ENCODE measurements at regions not wholly inside any gene's neighbourhood (a gene's known extent, or its start where the extent isn't known, plus 50 kb on each side); places are given as distances from the start of the nearest gene placed in this dataset.

GRCh38 chr6:951399-952181, 258.7 kb upstream of the EXOC2 start:
- POLR2A ChIA-PET = no interaction called here

DNA sequence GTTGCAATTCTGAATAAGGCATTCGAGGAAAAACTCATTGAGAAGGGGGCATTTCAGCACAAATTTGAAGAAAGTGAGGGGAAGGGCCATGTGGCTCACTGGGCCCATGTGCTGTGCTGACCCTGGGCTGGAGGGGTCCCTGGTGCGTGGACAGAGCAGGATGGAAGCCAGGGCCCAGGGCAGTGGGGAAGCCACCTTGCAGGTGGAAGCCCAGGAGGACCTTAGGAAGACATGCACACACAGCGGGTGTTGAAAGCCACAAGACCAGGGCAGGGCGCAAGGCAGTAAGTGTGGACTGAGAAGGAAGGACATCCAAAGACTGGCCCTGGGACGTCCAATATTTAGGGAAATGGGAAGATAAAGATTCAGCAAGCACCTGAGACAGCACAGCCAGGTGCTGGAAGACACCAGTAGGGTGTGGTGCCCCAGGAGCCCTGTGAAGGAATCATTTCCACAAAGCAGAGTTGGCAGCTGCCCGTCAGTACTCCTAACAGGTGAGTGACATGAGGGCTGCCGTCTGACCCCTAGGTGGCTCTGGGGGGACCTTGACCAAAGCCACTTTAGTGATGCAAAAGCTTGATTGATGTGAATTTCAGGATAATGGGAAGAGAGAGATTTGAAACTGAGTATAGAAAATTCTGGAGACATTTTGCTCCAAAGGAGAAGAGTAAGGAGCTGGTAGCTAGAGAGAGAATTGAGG, 254.4 kb upstream of the EXOC2 start:
- Histone ChIP-seq H3K27ac (ENCODE audit: low read length) (no peak overlapping the region), H3K27me3 (replicated peaks in 1 of 2; ENCODE audit: control insufficient read depth in 2 of 2, extremely low read depth in 1 of 2, insufficient read depth in 2 of 2, low read length in 1 of 2) (peaks cover 0 to 10% of the 10 kb centered on the region in 2 experiments), H3K4me3 (ENCODE audit: control insufficient read depth in 1 of 2, extremely low read depth in 1 of 2, low read length in 1 of 2) (no peak overlapping the region), H3K9me3 (no peaks in the 10 kb centered on the region), H3K36me3 (ENCODE audit: control insufficient read depth in 2 of 2, extremely low read depth in 1 of 2, insufficient read depth in 1 of 2, low read length in 1 of 2) (no peaks in the 10 kb centered on the region), H3K4me1 (ENCODE audit: control insufficient read depth in 1 of 2, extremely low read depth in 1 of 2, insufficient read depth in 2 of 2, low read length in 2 of 2) (no peaks in the 10 kb centered on the region)
- Mint-ChIP-seq H3K4me3 (no peak overlapping the region), H3K4me1 (no peaks in the 10 kb centered on the region), H3K9me3 (no peaks in the 10 kb centered on the region), H3K27me3 (peaks cover 3 to 9% of the 10 kb centered on the region in 2 donors), H3K27ac (no peak overlapping the region), H3K36me3 (no peaks in the 10 kb centered on the region)
- DNase-seq = no peak
- WGBS (ENCODE audit: insufficient coverage) = 71% methylated on average over 7 of the region's 7 CpGs
- ChIA-PET POLR2A (no interaction called here), CTCF (no interaction called here)
- no peak for ATAC-seq (replicated peaks in 1 of 4)

More at GRCh38 chr6:951399-952181, 258.7 kb upstream of the EXOC2 start:
- no CpG with 5 or more reads among the region's 9 CpGs for WGBS (ENCODE audit: insufficient coverage)
- H3K36me3 Mint-ChIP-seq = no peaks in the 10 kb centered on the region
- no peak for DNase-seq
- no peaks in the 10 kb centered on the region for H3K4me1 Mint-ChIP-seq
- H3K36me3 ChIP-seq (ENCODE audit: control insufficient read depth in 2 of 2, extremely low read depth in 1 of 2, insufficient read depth in 1 of 2, low read length in 1 of 2) = no peaks in the 10 kb centered on the region
- H3K27ac Mint-ChIP-seq = no peak overlapping the region
- H3K4me3 ChIP-seq (ENCODE audit: control insufficient read depth in 1 of 2, extremely low read depth in 1 of 2, low read length in 1 of 2) = no peak overlapping the region
- H3K9me3 Mint-ChIP-seq = no peaks in the 10 kb centered on the region
- H3K27me3 Mint-ChIP-seq = peaks cover 22 to 25% of the 10 kb centered on the region in 2 donors
- CTCF ChIA-PET = no interaction called here
- ATAC-seq (replicated peaks in 1 of 4) = no peak
- no peaks in the 10 kb centered on the region for H3K4me1 ChIP-seq (ENCODE audit: control insufficient read depth in 1 of 2, extremely low read depth in 1 of 2, insufficient read depth in 2 of 2, low read length in 2 of 2)
- H3K9me3 ChIP-seq = no peaks in the 10 kb centered on the region
- peaks cover 0 to 18% of the 10 kb centered on the region in 2 experiments for H3K27me3 ChIP-seq (replicated peaks in 1 of 2; ENCODE audit: control insufficient read depth in 2 of 2, extremely low read depth in 1 of 2, insufficient read depth in 2 of 2, low read length in 1 of 2)
- H3K4me3 Mint-ChIP-seq = no peak overlapping the region
- no peak overlapping the region for H3K27ac ChIP-seq (ENCODE audit: low read length)

DNA sequence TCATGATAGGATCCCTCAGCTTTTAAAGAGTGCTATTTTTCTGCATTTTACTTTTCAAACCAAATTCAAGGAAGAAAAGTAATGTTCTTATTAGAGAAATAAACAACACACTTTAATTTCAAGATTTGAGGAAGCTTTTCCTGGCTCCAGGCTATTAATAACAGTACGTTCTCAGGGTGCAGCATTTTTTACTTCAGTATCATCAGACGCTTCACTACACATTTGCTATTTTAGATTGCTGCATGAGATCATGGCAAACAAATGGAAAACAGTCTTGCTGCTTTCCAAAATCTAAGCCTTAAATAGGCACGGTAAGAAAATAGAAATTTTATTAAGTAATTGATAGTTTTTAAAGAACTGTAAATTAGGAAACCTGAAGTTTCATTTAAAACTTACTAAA, 253.6 kb upstream of the EXOC2 start:
- Mint-ChIP-seq H3K36me3 (no peaks in the 10 kb centered on the region), H3K9me3 (no peaks in the 10 kb centered on the region), H3K27me3 (peaks cover 4 to 9% of the 10 kb centered on the region in 2 donors), H3K4me1 (no peaks in the 10 kb centered on the region), H3K27ac (no peak overlapping the region), H3K4me3 (no peak overlapping the region)
- no peak overlapping the region for H3K27ac ChIP-seq (ENCODE audit: low read length)
- POLR2A ChIA-PET = no interaction called here
- no peaks in the 10 kb centered on the region for H3K36me3 ChIP-seq (ENCODE audit: control insufficient read depth in 2 of 2, extremely low read depth in 1 of 2, insufficient read depth in 1 of 2, low read length in 1 of 2)
- DNase-seq (no peak), ATAC-seq (replicated peaks in 1 of 4) (no peak)
- no peak overlapping the region for H3K4me3 ChIP-seq (ENCODE audit: control insufficient read depth in 1 of 2, extremely low read depth in 1 of 2, low read length in 1 of 2)
- no CpG with 5 or more reads among the region's 3 CpGs for WGBS (ENCODE audit: insufficient coverage)
- no peaks in the 10 kb centered on the region for H3K9me3 ChIP-seq
- no peaks in the 10 kb centered on the region for H3K4me1 ChIP-seq (ENCODE audit: control insufficient read depth in 1 of 2, extremely low read depth in 1 of 2, insufficient read depth in 2 of 2, low read length in 2 of 2)
- peaks cover 0 to 10% of the 10 kb centered on the region in 2 experiments for H3K27me3 ChIP-seq (replicated peaks in 1 of 2; ENCODE audit: control insufficient read depth in 2 of 2, extremely low read depth in 1 of 2, insufficient read depth in 2 of 2, low read length in 1 of 2)
- CTCF ChIA-PET = no interaction called here

GRCh38 chr6:939526-940252, 246.8 kb upstream of the EXOC2 start:
- Histone ChIP-seq H3K9me3 (no peaks in the 10 kb centered on the region), H3K4me1 (ENCODE audit: control insufficient read depth in 1 of 2, extremely low read depth in 1 of 2, insufficient read depth in 2 of 2, low read length in 2 of 2) (no peaks in the 10 kb centered on the region), H3K27ac (ENCODE audit: low read length) (no peak overlapping the region), H3K36me3 (ENCODE audit: control insufficient read depth in 2 of 2, extremely low read depth in 1 of 2, insufficient read depth in 1 of 2, low read length in 1 of 2) (no peaks in the 10 kb centered on the region), H3K4me3 (ENCODE audit: control insufficient read depth in 1 of 2, extremely low read depth in 1 of 2, low read length in 1 of 2) (no peak overlapping the region), H3K27me3 (replicated peaks in 1 of 2; ENCODE audit: control insufficient read depth in 2 of 2, extremely low read depth in 1 of 2, insufficient read depth in 2 of 2, low read length in 1 of 2) (peaks cover 0 to 16% of the 10 kb centered on the region in 2 experiments)
- WGBS (ENCODE audit: insufficient coverage) = 70% methylated on average over 6 of the region's 12 CpGs
- H3K4me3 Mint-ChIP-seq = no peak overlapping the region
- DNase-seq (no peak), ATAC-seq (replicated peaks in 1 of 4) (no peak)
- ChIA-PET CTCF (no interaction called here), POLR2A (no interaction called here)
- H3K9me3 Mint-ChIP-seq = no peaks in the 10 kb centered on the region
- H3K4me1 Mint-ChIP-seq = no peaks in the 10 kb centered on the region
- H3K27ac Mint-ChIP-seq = no peak overlapping the region
- H3K36me3 Mint-ChIP-seq = no peaks in the 10 kb centered on the region
- peaks cover 20 to 22% of the 10 kb centered on the region in 2 donors for H3K27me3 Mint-ChIP-seq

- Mint-ChIP-seq H3K27ac (no peak overlapping the region), H3K4me3 (no peak overlapping the region), H3K36me3 (no peaks in the 10 kb centered on the region), H3K4me1 (no peaks in the 10 kb centered on the region), H3K27me3 (peaks cover 21 to 24% of the 10 kb centered on the region in 2 donors), H3K9me3 (no peaks in the 10 kb centered on the region)
- CTCF ChIA-PET = no interaction called here
- H3K27ac ChIP-seq (ENCODE audit: low read length) = no peak overlapping the region
- H3K27me3 ChIP-seq (replicated peaks in 1 of 2; ENCODE audit: control insufficient read depth in 2 of 2, extremely low read depth in 1 of 2, insufficient read depth in 2 of 2, low read length in 1 of 2) = peaks cover 0 to 16% of the 10 kb centered on the region in 2 experiments
- H3K4me3 ChIP-seq (ENCODE audit: control insufficient read depth in 1 of 2, extremely low read depth in 1 of 2, low read length in 1 of 2) = no peak overlapping the region
- no peaks in the 10 kb centered on the region for H3K36me3 ChIP-seq (ENCODE audit: control insufficient read depth in 2 of 2, extremely low read depth in 1 of 2, insufficient read depth in 1 of 2, low read length in 1 of 2)
- H3K9me3 ChIP-seq = no peaks in the 10 kb centered on the region
- ATAC-seq (replicated peaks in 1 of 4) = no peak
- H3K4me1 ChIP-seq (ENCODE audit: control insufficient read depth in 1 of 2, extremely low read depth in 1 of 2, insufficient read depth in 2 of 2, low read length in 2 of 2) = no peaks in the 10 kb centered on the region
- no peak for DNase-seq
- POLR2A ChIA-PET = no interaction called here
- 93% methylated on average over 3 of the region's 7 CpGs for WGBS (ENCODE audit: insufficient coverage)
Observed at GRCh38 chr6:938916-939315, 246.0 kb upstream of the EXOC2 start.

DNA sequence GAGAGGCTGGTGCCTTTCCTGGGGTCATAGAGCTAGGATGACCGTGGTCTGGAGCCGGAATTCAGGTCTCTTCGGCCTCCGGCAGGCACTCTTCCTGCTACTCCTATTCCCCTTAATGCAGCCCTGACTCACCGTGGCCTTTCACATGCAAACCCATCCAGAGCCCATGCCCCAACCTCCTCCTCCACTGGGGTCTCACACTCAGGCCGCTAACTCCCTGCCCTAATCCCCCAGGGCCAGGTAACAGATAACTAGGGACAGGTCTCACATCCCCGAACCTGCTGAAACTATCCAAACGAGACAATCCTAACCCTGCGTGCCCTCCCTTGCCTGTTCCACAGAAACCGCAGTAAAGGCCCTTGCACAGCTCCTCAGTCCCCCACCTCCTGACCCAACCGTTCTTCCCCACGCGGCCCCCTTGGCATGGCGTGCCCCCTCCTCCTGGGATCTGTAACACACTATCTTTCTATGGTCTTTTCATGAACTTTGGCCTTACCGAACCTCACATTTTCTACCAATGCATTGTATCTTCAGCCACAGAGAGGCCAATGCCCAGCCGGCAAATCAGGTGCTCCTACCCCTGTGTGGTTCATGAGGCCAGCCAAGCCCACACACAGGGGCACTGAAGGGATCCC, 245.4 kb upstream of the EXOC2 start:
- Histone ChIP-seq H3K36me3 (ENCODE audit: control insufficient read depth in 2 of 2, extremely low read depth in 1 of 2, insufficient read depth in 1 of 2, low read length in 1 of 2) (no peaks in the 10 kb centered on the region), H3K4me3 (ENCODE audit: control insufficient read depth in 1 of 2, extremely low read depth in 1 of 2, low read length in 1 of 2) (no peak overlapping the region), H3K27ac (ENCODE audit: low read length) (no peak overlapping the region), H3K27me3 (replicated peaks in 1 of 2; ENCODE audit: control insufficient read depth in 2 of 2, extremely low read depth in 1 of 2, insufficient read depth in 2 of 2, low read length in 1 of 2) (peaks cover 0 to 16% of the 10 kb centered on the region in 2 experiments), H3K4me1 (ENCODE audit: control insufficient read depth in 1 of 2, extremely low read depth in 1 of 2, insufficient read depth in 2 of 2, low read length in 2 of 2) (no peaks in the 10 kb centered on the region), H3K9me3 (no peaks in the 10 kb centered on the region)
- DNase-seq (no peak), ATAC-seq (replicated peaks in 1 of 4) (no peak)
- ChIA-PET POLR2A (no interaction called here), CTCF (no interaction called here)
- WGBS (ENCODE audit: insufficient coverage) = 75% methylated on average over 16 of the region's 16 CpGs
- H3K27me3 Mint-ChIP-seq = peaks cover 21 to 24% of the 10 kb centered on the region in 2 donors
- H3K27ac Mint-ChIP-seq = no peak overlapping the region
- no peaks in the 10 kb centered on the region for H3K9me3 Mint-ChIP-seq
- H3K4me1 Mint-ChIP-seq = no peaks in the 10 kb centered on the region
- no peaks in the 10 kb centered on the region for H3K36me3 Mint-ChIP-seq
- no peak overlapping the region for H3K4me3 Mint-ChIP-seq
